Endothelial cell of umbilical vein (primary cell): ENCODE measurements at regions not wholly inside any gene's neighbourhood (a gene's known extent, or its start where the extent isn't known, plus 50 kb on each side); places are given as distances from the start of the nearest gene placed in this dataset.
"Not testable (repeated sequence)": the region's sequence is repeated elsewhere in the genome, so short reads cannot be mapped to it uniquely, and the experiment has no call there.

Source experiments
- BruUV-seq: library from RNA; stranded (reverse); fragments of 400-500 nt; replicated peaks from 2 replicates; lab custom pipeline; 2021; lab: Mats Ljungman, UMichigan
- CTCF ChIA-PET: fragments of 300-600, 350-600 bp; sonication (Branson Sonifier 250); formaldehyde crosslinking; loops from one replicate; lab custom pipeline; 2021; ENCODE audit warnings: antibody characterized with exemption, inconsistent platforms; lab: Charles Lee
- POLR2A ChIA-PET: fragments of 300-600, 350-600 bp; sonication (Branson Sonifier 250); formaldehyde crosslinking; loops from one replicate; lab custom pipeline; 2021; ENCODE audit warnings: antibody characterized with exemption, inconsistent platforms; lab: Charles Lee
- DNase-seq: peaks from one replicate; pipeline ENCODE4 v3.0.0-alpha.2; 2011; ENCODE audit warnings: low read depth, low spot score
- FAIRE-seq: peaks from 2 replicates; lab custom pipeline; 2011; peaks lifted over from hg19 to GRCh38; lab: Jason Lieb, UNC
- H2AFZ ChIP-seq: 2 replicates; pipeline ENCODE4 v1.6.0; 2012; ENCODE audit warnings: low read depth, low read length, control low read depth, inconsistent platforms
- H3K27ac ChIP-seq: 2 replicates; pipeline ENCODE4 v1.5.1; 2011; ENCODE audit warnings: low read depth, mild to moderate bottlenecking, control low read depth, low read length, moderate library complexity; ENCODE audit not compliant: insufficient read depth
- H3K27me3 ChIP-seq, 2 experiments: 2 replicates each; pipeline versions ENCODE4 v1.6.0 to v1.6.1; 2011; ENCODE audit warnings: low read length in 2 of 2, mixed read lengths in 1 of 2; ENCODE audit not compliant: control insufficient read depth in 2 of 2, insufficient read depth in 2 of 2
- H3K36me3 ChIP-seq, 2 experiments: 2 replicates in 1 of 2; 3 replicates in 1 of 2; pipeline ENCODE4 v1.5.1; 2011; ENCODE audit warnings: low read length in 2 of 2, mild to moderate bottlenecking in 1 of 2, moderate library complexity in 1 of 2; ENCODE audit not compliant: control insufficient read depth in 2 of 2, insufficient read depth in 2 of 2; ENCODE audit errors: extremely low read depth in 1 of 2
- H3K4me1 ChIP-seq: 3 replicates; pipeline ENCODE4 v1.5.1; 2011; ENCODE audit warnings: mild to moderate bottlenecking, low read length; ENCODE audit not compliant: control insufficient read depth, insufficient read depth; ENCODE audit errors: extremely low read depth
- H3K4me2 ChIP-seq: 2 replicates; pipeline ENCODE4 v1.6.1; 2011; ENCODE audit warnings: low read length, control low read depth, mixed read lengths; ENCODE audit not compliant: insufficient read depth
- H3K4me3 ChIP-seq, 3 experiments: fragments of 200-600 bp in 1 of 3; sonication (generic), shearing (Covaris generic) in 1 of 3; replicated peaks in 1 of 3; 2 replicates each; pipeline ENCODE4 v1.5.1; 2011 to 2016; ENCODE audit warnings: control low read depth in 3 of 3, low read length in 3 of 3, mild to moderate bottlenecking in 2 of 3, inconsistent platforms in 1 of 3, low read depth in 1 of 3, moderate library complexity in 1 of 3; ENCODE audit not compliant: insufficient read depth in 1 of 3
- H3K79me2 ChIP-seq: 2 replicates; pipeline ENCODE4 v1.6.0; 2012; ENCODE audit warnings: low read length, inconsistent platforms; ENCODE audit not compliant: control insufficient read depth, insufficient read depth
- H3K9ac ChIP-seq: replicated peaks from 2 replicates; pipeline ENCODE3; 2011; ENCODE audit warnings: low read length, control low read depth; ENCODE audit not compliant: insufficient read depth; ENCODE audit errors: extremely low read depth
- H3K9me1 ChIP-seq: replicated peaks from 3 replicates; pipeline ENCODE4 v1.6.0; 2011; ENCODE audit warnings: mild to moderate bottlenecking, low read length; ENCODE audit not compliant: control insufficient read depth, insufficient read depth; ENCODE audit errors: extremely low read depth
- H3K9me3 ChIP-seq: replicated peaks from 2 replicates; pipeline ENCODE4 v1.5.1; 2012; ENCODE audit warnings: low read length, inconsistent platforms; ENCODE audit not compliant: control insufficient read depth, insufficient read depth
- H4K20me1 ChIP-seq: replicated peaks from 2 replicates; pipeline ENCODE3; 2011; ENCODE audit warnings: mild to moderate bottlenecking, low read length; ENCODE audit not compliant: control insufficient read depth, insufficient read depth; ENCODE audit errors: extremely low read depth
- EZH2 ChIP-seq: IDR thresholded peaks from 2 replicates; pipeline ENCODE4 v1.6.1; 2012; ENCODE audit warnings: borderline replicate concordance, low read depth, mild to moderate bottlenecking, moderate library complexity, low read length, inconsistent platforms; ENCODE audit not compliant: severe bottlenecking
- FOS ChIP-seq: IDR thresholded peaks from 2 replicates; pipeline ENCODE4 v1.6.1; 2011; ENCODE audit warnings: mild to moderate bottlenecking, low read length, moderate library complexity, borderline replicate concordance; ENCODE audit not compliant: insufficient read depth
- JUN ChIP-seq: IDR thresholded peaks from 2 replicates; pipeline ENCODE4 v1.6.1; 2011; ENCODE audit warnings: borderline replicate concordance, low read depth; ENCODE audit not compliant: insufficient read length, insufficient read depth
- POLR2A ChIP-seq: IDR thresholded peaks from 2 replicates; pipeline ENCODE4 v1.6.1; 2012; ENCODE audit warnings: low read depth, mild to moderate bottlenecking, control low read depth, low read length
- dilution Hi-C: fragments of 300-500 bp; cut with MboI; formaldehyde crosslinking; loops from one replicate; pipeline ENCODE4 v1.15.0; 2019; ENCODE audit warnings: low sequenced_read_pairs; ENCODE audit not compliant: extremely low pct_ligation_motif_present
- intact Hi-C: fragments of 100-400 bp; cut with micrococcal nuclease; formaldehyde crosslinking; loops from one replicate; pipeline ENCODE4 v1.10.0; 2022
- TF ChIP-seq, protein P1 (sequence below): IDR thresholded peaks from 2 replicates; pipeline ENCODE4 v1.6.1; 2011; ENCODE audit not compliant: insufficient read depth, insufficient read length

DNA sequence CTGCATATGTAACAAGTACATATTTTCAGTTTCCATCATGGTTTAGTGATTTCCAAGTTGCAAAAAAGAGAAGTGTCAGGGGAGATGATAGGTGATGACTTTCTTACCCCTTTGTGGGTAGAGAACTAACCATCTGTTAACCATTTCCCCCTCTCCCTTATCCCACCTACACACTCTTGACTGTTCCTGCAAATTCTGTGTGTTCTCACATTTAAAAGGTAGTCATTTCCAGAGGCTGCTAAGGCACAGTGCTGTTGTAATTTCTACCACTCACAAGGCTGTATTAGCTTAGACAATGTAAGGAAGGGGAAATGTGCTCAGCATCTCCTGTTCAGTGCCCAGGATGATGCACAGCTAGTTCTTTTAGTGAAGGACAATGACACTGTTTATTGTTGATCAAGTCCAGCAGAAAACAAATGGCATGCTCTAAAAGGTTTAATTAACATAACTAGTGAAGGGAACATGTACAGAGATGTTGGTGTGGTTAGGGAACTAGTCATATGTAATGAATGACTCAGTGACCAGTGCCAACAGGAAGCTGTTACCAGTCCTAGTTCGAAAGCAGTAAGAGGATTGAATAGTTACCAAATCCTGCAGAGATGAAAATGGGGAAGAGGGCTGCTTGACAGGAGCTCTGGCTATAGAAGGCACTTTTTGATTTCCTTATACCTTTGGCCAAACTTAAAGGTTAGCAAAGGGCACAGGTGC, 165.1 kb downstream of the PLK2 start:
- no peaks in the 10 kb centered on the region for H3K36me3 ChIP-seq
- no peaks in the 10 kb centered on the region for H3K79me2 ChIP-seq
- peaks cover 14% of the 10 kb centered on the region for H3K4me1 ChIP-seq
- H3K9ac ChIP-seq, result no peak overlapping the region
- peak; percentile 77 for DNase-seq
- TF ChIP-seq, protein P1, sequence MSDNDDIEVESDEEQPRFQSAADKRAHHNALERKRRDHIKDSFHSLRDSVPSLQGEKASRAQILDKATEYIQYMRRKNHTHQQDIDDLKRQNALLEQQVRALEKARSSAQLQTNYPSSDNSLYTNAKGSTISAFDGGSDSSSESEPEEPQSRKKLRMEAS, result no peak
- no peak for TF ChIP-seq POLR2A
- peak; percentile 43 for TF ChIP-seq JUN
- peak; percentile 24 for TF ChIP-seq FOS
- no peak for TF ChIP-seq EZH2
- BruUV-seq, result no TSS peak
- H3K9me3 ChIP-seq, result no peaks in the 10 kb centered on the region
- H2AFZ ChIP-seq, result peak overlapping the region; percentile 75
- FAIRE-seq, result peak; percentile 57
- intact Hi-C loops (no loop called here), dilution Hi-C loops (no loop called here)
- ChIA-PET POLR2A (interaction anchor here (0.9 kb wide), 1 partner anchor 166 kb away, joined by 3 read pairs; no protein-coding TSS in a partner anchor), CTCF (interaction anchor here (0.7 to 2.3 kb wide), 7 partner anchors 10 to 795 kb away, joined by 3 to 8 read pairs (median 4); no protein-coding TSS in a partner anchor)
- peak overlapping the region; percentile 19 for H3K4me2 ChIP-seq
- H3K27me3 ChIP-seq, result no peaks in the 10 kb centered on the region
- H3K27ac ChIP-seq, result peak overlapping the region; percentile 55
- H3K4me3 ChIP-seq, result no peak overlapping the region
- H4K20me1 ChIP-seq, result no peaks in the 10 kb centered on the region
- no peaks in the 10 kb centered on the region for H3K9me1 ChIP-seq

DNA sequence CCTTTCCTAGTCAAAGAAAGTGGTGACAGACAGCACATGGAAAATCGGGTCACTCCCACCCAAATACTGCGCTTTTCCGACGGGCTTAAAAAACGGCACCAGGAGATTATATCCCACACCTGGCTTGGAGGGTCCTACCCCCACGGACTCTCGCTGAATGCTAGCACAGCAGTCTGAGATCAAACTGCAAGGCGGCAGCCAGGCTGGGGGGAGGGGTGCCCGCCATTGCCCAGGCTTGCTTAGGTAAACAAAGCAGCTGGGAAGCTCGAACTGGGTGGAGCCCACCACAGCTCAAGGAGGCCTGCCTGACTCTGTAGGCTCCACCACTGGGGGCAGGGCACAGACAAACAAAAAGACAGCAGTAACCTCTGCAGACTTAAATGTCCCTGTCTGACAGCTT, 171.6 kb downstream of the PLK2 start:
- H4K20me1 ChIP-seq, H3K4me2 ChIP-seq, H3K4me3 ChIP-seq, FAIRE-seq, H3K27me3 ChIP-seq, DNase-seq, H2AFZ ChIP-seq, POLR2A ChIA-PET, H3K9me1 ChIP-seq, intact Hi-C loops, H3K4me1 ChIP-seq, CTCF ChIA-PET, BruUV-seq, H3K9me3 ChIP-seq, dilution Hi-C loops, H3K27ac ChIP-seq, H3K36me3 ChIP-seq, H3K9ac ChIP-seq, H3K79me2 ChIP-seq: not testable (repeated sequence)
